GM18508 (cell line): ENCODE measurements at regions not wholly inside any gene's neighbourhood (a gene's known extent, or its start where the extent isn't known, plus 50 kb on each side); places are given as distances from the start of the nearest gene placed in this dataset.

Source experiments
- ATAC-seq: cut with Tn5 transposase; IDR thresholded peaks from one replicate; pipeline ENCODE4 v1.9.1; 2021; ENCODE audit warnings: moderate number of reproducible peaks; ENCODE audit not compliant: insufficient read depth, unreplicated experiment

DNA sequence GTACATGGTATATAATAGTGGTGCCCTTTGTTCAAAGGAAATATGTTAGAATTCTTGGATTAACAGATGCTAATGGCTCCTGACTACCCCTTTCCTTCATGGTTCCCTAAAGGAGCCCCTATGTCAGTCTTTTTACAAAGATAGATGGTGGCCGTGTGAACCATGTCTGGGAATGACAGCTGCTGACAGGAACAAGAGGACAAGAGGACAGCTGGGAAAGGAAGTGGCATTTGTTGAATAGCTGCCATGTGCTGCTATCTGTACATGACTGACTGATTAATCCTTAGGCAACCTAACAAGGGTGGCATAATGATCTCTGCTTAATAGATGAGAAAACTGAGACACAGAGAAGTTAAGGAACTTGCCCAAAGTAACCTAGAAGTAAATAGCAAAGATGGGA, 321.7 kb downstream of the ZNF621 start:
- ATAC-seq: no peak

DNA sequence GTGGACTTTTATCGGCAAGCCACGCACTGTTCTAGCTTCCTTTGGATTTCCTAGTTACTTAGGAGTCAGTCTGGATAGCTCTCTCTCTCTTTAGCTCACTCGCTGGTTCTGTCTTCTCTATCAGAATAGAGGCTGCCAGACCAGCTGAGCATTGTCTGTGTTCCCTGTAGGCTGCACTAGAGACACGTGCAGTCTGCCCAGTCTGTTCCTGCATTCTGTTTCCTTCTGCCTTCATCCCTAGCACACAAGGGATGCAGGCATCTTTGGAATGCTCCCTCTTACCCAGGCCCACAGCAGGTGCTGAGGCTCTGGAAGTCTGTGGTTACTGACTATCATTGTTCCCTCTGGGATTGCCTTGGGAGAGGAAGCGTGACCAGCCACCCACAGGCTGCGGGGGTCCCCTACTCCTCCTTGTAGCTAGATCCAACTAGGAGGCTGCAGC, 322.8 kb downstream of the ZNF621 start:
- ATAC-seq: no peak

- ATAC-seq: no peak
These were observed 323.7 kb downstream of the ZNF621 start for GRCh38 chr3:40848421-40848820.

- ATAC-seq: no peak
These were observed 326.1 kb downstream of the ZNF621 start for GRCh38 chr3:40850861-40851260.

DNA sequence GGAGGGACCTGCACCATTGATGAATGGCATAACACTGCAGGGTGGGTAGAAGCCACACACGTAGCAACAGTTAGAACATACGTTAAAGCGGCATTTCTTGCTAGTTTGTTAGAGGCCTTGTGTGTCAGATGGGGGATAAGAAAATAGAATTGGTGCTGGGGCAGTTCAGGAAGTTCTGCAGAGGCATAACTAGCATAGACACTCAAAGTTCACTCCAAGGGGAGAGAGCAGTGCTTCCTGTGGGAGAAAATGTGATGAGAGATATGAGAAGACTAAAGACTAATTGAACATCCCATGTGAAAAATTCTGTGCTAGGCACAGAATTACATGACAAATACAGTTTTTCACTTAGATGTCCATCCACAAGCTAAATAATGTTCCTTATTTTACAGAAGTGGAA, 327.1 kb downstream of the ZNF621 start:
- no peak for ATAC-seq

DNA sequence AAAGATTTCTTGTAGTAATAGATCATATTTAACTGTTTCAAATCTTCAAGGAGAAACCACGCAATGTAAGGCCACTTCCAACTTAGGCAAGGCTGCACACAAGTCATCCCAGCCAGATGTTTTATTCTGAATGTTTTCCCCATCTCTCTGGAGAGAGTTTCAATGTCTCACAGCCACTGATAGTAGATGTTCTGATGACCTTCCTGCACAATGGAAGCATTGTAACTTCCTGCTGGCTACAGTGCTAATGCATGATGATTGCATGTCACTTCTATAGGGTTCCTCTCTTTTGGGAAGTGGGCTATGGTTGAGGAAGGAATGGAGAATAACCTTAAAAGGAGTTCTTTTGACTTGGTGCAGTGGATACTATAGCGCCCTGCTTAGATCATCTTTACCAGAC, 328.0 kb downstream of the ZNF621 start:
- no peak for ATAC-seq

- no peak for ATAC-seq
These were observed 328.7 kb downstream of the ZNF621 start for GRCh38 chr3:40853474-40853873.

- ATAC-seq: no peak
These were observed 331.1 kb downstream of the ZNF621 start for GRCh38 chr3:40855871-40856270.

DNA sequence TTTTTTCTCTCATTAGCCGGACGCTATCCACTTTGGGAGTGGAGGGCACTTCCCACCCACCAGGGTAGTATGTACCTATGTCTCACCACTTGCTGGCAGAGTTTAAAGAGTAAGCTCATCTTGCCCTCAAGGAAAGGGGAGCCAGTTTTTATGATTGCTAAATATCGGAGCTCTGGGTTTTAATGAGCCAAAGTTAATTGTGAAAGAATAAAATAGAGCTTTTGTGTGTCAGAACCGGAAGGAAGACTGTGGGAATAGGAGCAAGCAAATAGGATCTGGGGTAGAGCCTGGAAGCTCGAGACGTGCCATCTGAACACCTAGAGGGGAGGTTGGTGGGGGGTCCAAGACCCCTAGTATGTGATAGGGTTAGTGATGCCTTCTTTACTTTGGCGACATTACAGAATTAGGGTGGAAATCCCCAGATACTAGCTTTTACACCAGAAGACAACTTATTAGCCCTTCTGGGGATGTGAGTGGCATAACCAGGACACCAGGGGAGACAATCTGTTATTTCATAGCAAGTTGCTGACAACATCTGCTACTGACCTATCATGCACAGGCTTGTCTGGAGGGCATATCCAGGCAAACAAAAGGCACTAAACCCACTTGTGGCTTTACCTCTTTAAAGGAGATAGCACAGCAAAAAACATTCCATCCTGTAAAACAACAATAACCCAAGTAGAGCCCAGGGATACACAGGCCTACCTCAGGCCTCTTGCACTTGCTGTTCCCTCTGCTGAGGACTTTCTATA, 333.8 kb downstream of the ZNF621 start:
- no peak for ATAC-seq

DNA sequence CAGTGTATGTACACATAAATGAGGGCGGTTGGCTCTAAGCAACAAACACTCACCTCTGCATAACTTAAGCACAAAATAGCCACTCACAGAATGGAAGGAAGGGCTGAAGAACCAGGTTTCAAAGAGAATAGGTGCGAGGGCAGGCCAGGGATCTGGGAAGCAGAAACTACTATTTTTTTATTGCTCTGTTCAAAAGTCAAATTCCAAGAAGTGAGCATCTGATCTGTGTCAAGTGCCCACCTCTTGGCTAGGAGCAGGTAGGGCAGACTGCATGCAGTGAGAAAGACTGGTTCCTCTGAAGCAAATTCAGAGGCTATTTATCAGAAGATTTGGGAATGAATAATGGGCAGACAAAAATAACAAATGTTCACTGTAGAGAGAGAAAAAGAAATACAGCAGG, 336.4 kb upstream of the CTNNB1 start:
- no peak for ATAC-seq

DNA sequence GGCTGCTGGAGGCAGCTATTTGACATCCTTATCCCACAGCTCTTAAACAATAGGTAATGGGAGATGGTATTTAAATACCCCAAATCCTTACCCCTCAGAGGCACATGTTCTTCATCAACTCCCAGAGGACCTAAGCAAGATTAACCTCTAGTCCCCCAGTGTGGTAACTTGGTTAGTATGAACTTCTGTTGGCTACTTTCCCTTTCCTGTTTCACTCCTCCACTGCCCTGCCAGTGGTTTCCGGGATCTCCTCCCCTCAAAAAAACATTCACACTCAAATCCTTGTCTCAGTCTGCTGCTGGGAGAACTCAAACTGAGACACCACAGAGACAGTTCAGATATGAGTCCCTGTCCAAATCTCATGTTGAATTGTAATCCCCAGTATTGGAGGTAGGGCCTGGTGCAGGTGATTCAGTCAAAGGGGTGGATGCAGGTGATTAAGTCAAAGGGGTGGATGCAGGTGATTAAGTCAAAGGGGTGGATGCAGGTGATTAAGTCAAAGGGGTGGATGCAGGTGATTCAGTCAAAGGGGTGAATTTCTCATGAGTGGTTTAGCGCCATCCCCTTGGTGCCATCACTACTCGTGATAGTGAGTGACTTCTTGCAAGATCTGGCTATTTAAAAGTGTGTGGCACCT, 335.0 kb upstream of the CTNNB1 start:
- ATAC-seq: no peak

DNA sequence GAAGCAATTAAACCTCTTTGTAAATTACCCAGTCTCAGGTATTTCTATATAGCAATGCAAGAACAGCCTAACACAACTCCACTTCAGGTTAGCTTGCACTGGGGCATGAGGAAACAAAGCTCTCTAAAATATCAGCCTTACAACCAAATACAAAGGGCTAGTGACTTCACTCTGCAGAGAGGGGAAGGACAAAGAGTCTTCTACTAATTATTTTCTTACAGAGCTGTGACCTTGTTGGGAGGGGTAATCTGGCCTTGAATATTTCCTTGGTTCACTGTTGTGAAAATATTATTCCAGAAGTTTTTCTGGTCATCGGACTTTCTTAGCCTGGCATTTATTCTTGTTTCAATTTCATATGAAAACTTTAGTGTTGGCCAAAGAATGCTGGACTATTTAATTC, 334.4 kb upstream of the CTNNB1 start:
- ATAC-seq: no peak

DNA sequence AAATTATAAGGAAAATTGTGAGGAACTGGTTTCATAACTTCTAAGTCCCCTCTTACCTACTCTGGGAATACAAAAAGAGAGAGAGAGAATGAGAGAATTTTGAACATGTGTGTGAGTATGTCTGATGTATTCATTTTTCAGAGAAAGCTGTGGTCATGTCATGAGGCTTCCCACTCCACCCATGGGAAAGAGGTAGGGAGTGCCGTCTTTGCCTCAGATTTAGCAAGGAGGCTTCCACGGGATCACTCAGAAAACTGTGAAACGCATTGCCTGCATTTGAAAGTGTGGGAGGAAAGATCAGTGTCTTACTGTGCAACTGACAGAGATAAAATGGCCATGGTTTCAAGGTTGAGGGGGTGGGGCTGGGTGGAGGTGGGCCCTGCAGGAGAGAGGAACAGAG, 331.5 kb upstream of the CTNNB1 start:
- no peak for ATAC-seq

GRCh38 chr3:40869013-40869412, 330.3 kb upstream of the CTNNB1 start:
- ATAC-seq: no peak

- ATAC-seq: no peak
These were observed 329.4 kb upstream of the CTNNB1 start for GRCh38 chr3:40869939-40870338.

DNA sequence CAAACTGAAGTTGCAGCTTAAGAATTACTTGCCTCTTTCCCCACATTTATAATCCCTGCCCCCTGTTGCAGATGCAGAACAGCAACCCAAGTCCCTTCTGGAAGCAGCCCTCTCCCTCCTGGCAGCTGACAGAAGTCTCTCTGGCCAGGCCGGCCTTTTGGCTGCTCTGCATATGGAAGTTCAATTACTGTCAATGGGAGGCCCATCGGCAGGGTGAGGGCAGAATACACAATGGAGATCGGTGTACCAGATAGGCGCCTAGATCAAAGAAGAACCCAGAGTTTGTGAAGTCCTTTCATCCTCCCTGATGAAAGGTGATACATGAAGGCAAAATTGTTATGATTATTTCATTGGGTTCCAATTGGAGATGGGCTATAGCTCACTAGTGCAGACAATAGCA, 327.9 kb upstream of the CTNNB1 start:
- no peak for ATAC-seq

DNA sequence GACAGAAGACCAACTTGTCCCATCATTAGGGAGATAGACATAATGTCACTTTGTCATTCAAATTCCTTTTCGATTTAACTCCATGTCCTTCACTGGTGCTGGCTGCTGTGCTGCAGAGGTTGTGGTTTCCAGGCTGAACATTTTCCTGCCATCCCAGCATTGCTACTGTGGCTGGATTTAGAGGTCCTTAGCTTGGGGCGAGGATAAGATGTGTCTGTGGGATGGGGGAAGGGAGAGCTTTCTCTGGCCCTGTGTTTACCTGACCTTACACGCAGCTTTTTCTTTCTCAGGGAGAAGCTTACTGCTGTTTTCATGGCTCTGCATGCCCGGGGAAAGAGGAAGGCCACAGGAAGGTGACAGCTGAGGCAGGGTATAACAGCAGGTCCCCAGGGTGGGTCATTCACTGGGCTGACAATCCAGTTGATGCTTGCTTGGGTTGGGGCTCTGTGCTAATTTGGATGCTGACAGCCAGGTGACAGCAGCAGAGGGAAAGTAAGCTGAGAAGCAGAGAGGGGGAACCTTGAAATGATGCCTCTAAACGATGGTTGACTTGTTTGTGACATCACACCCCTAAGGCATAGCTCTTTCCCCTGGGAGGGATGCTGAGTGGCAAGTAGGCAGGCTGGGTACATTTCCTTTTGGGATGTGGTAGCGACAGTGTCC, 326.9 kb upstream of the CTNNB1 start:
- ATAC-seq: no peak

DNA sequence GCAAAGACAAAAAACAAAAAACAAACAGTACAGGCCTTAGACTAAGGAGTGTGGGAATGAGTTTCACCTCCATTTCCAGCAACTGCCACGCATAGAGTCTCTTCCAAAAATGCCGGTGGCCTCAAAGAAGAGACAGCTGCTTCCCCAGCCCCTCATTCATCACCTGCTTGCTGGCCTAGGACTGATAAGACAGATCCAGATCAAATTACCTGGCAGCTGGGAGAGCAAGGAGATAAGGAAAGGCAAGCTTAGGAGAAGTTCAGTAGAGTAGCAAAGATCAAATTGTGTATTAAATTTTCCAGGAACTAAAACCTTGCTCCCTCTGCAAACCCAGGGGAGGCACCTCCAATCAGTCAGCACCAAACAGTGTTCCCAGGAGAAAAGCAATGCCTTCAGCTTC, 325.8 kb upstream of the CTNNB1 start:
- ATAC-seq: no peak

DNA sequence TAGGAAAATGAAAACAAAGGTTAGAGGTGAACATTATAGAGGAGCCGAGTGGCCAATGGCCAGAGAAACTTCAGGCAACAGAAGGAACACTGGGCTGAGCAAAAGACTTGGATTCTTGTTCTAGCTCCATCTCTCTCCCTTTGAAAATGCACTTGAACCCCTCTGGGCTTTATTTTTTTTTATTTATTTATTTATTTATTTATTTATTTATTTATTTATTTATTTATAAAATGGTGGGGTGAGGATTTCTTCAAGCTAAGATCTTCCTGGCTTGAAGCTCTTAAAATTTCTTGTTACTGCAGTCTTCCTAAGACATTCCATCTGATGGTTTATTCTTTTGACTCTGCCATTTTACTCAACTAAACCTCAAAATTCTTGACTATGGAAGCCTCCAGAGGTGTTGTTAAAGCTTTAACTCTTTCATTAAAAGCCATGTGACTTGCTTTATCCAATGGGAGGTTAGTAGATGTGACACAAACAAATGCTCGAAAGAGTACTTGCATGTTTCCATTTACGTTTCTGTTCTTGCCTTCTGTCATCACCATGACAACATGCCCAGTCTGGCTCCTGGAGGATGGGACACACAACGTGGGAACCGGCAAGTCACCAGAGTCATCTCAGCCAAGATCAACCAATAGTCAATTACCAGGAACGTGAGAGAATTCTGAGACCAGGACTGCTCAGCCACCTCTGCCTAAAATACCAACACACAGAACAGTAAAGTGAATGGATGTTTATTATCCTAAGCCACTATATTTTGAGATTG, 325.2 kb upstream of the CTNNB1 start:
- no peak for ATAC-seq

DNA sequence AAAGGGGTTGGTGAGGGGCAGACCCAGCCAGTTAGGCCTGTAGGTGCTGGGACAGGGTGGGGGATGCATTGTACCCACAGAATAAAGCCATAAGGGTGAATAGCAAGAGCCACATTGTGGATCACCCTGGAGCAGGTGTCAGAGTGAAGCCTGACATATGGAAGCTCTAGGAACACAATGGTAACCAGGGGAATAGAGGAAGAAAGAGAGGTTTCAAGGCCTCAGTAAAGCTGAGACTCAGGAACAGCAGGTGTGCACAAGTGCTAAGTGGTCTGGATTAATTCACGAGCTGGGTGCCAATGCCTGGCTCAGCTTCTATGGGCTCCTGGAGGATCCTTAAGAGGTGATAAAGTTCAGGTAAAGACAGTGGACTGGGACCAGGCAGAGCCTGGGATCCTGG, 323.7 kb upstream of the CTNNB1 start:
- ATAC-seq: no peak

GRCh38 chr3:40876009-40876408, 323.3 kb upstream of the CTNNB1 start:
- no peak for ATAC-seq
